ENCODE measurements at regions not wholly inside any gene's neighbourhood (a gene's known extent, or its start where the extent isn't known, plus 50 kb on each side); places are given as distances from the start of the nearest gene placed in this dataset.
A peak's percentile ranks its signal among the peaks of the same experiment; 100 is the strongest.
"Not testable (repeated sequence)": the region's sequence is repeated elsewhere in the genome, so short reads cannot be mapped to it uniquely, and the experiment has no call there.

DNA sequence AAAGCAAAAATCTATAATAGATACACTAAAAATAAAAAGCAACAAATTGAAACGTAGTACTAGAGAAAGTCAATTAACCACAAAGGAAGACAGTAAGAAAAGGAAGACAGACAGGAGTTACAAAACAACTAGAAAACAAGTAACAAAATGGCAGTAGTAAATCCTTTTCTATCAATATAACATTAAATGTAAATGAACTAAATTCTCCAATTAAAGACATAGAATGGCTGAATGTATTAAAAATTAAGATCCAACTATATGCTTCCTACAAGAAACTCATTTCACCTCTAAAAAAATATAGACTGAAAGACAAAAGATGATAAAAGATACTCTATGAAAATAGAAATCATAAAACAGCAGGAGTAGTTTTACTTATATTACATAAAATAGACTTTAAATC lies 79.1 kb downstream of the CTH start:
- no peak for DNase-seq (ENCODE audit: low spot score)

DNA sequence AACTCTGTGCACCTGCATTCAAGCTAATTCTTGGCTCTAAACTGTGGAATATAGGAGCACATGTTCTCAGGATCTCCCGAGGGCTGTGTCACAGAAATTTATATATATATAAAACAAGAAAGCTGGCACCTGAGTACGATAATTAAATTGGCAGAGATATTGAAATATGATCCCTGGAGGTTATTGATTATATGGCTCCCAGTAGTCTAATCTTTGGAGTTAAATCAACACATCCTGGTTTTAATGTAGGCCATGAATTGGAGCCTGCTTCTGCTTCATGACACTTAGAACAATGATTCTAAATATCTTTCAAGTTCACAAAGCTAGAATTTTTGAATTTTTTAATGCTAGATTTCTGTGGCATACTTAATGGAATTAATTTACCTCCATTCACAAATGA lies 84.3 kb downstream of the CTH start:
- DNase-seq (ENCODE audit: low spot score) = no peak

DNA sequence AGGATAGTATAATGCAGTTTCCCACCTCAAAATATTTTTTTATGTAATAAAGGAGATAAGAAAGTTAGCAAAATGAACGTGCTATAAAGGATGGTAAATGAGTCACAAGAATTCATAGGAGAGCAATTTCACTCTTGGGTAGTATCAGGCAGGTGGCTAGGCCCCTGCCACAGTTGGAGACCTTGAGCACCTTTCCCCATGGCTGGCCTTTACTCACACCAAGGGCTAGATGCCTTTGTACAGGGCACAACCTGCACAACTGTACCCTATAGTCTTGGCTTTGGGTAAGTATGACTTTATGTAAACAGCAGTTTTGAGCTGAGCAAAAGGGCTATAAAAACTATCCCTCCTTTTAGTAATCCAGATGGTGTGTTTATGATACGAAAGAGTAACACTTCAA lies 85.1 kb downstream of the CTH start:
- DNase-seq (ENCODE audit: low spot score) = no peak

DNA sequence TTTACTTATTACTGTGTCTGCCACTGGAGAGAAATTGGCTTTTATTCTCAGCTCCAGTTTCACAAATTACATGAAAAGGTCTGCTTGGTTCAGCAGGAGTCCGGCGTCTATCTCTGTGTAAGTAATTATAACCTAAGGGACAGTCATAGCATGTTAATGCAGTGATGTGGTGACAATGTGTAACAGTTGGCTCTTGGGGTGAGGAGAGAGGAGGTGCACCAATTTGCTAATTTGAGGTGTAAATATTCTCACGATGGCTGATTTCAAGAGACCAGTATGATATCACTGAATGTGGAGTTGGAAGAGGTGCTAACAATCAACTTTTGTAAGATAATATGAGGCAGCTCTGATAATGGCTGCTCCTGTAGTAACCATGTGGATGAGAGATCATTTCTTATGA lies 86.1 kb downstream of the CTH start:
- no peak for DNase-seq (ENCODE audit: low spot score)

DNA sequence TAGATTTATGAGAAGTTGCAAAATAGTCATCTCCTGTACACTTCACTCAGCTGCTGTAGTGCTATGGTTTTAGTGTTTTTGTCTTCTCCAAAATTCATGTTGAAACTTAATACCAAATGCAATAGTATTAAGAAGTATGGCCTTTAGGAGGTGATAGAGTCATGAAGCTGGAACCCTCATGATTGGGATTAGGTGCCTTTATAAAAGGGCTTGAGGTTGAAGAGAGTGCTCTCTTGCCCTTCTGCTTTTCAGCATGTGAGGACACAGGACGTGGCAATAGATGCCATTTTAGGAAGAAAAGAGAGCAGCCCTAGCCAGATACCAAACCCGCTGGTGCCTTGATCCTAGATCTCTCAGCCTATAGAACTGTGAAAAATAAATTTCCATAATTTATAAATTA lies 87.6 kb downstream of the CTH start:
- no peak for DNase-seq (ENCODE audit: low spot score)

DNA sequence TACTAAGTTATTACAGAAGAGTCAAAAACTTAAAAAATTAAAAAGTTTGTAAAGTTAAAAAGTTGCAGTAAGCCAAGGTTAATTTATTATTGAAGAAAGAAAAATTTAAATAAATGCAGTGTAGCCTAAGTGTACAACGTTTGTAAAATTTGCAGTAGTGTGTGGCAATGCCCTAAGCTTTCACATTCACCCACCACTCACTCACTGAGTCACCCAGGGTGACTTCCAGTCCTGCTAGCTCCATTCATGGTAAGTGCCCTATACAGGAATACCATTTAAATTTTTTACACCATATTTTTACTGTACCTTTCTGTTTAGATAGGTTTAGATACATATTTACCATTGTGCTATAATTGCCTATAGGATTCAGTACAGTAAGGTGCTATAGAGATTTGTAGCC lies 88.6 kb downstream of the CTH start:
- DNase-seq (ENCODE audit: low spot score) = no peak

DNA sequence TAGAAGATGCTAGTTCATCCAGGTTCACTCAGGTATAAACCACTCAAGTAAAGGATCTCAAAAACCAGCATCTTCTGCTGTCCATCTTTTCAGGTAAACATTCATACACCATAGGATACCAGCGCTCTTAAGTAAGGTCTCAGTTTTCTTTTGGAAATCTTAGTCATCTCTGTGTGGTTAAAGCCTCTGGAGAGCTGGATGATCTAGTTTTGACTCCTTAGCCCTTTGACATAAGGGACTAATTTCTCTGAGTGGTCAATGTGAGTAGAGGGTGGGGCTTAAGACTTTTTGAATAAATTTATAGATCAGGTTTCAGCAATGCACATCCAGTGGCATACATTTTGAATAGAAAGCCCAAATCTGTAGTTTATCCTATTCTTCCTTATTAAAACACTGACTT lies 92.3 kb downstream of the CTH start:
- DNase-seq (ENCODE audit: low spot score) = no peak

DNA sequence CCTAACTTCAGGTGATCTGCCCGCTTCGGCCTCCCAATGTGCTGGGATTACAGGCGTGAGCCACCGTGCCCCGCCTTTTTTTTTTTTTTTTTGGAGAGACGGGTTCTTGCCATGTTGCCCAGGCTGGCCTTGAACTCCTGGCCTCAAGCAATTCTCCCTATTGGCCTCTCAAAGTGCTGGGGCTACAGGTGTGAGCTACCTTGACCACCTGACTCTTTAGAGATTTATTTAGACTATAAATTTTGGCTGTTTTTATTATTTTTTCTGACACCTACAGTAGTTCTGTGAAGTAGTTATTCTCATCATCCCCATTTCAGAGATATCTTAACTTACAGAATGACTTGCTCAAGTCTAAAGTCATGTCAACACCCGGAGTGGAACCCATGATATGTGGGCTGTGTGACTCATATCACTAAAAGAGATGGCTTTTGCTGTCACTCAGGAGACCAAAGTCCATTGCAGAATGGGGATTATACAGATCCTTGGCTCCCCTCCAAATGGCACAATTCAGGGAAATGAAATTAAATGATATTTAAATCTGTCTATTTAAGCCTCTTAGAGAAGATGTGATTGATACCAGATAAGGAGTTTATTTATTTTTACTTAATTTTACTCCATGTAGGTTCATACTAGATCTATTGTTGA lies 93.2 kb downstream of the CTH start:
- no peak for DNase-seq (ENCODE audit: low spot score)

DNA sequence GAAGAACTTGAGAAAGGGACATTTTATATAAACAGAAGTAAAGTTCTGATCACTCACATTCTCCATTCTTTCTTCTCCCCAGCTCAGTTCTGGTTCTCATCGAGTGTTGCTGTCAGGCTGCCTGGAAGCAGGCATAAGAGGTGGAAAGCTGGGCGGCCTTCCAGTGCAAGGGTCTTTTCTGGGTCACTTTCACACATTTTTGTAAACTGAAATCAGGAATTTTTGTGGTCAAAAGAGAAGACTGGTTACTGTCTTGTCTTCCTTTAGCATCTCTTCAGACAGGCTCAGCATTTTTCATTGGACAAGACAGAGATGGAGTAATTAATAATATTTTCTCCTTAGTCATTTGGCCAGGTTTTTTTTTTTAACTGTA lies 93.7 kb downstream of the CTH start:
- DNase-seq (ENCODE audit: low spot score) = no peak

DNA sequence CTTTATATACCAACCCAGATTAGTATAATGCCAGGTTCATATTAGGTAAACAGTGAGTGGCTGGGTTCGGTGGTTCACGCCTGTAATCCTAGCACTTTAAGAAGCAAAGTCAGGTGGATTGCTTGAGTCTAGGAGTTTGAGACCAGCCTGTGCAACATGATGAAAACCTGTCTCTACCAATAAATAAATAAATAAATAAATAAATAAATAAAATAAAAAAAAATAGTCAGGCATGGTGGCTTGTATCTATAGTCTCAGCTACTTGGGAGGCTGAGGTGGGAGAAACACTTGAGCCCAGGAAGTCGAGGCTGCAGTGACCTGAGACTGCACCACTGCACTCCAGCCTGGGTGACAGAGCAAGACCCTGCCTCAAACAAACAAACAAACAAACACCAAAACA lies 96.9 kb downstream of the CTH start:
- DNase-seq (ENCODE audit: low spot score) = not testable (repeated sequence)

DNA sequence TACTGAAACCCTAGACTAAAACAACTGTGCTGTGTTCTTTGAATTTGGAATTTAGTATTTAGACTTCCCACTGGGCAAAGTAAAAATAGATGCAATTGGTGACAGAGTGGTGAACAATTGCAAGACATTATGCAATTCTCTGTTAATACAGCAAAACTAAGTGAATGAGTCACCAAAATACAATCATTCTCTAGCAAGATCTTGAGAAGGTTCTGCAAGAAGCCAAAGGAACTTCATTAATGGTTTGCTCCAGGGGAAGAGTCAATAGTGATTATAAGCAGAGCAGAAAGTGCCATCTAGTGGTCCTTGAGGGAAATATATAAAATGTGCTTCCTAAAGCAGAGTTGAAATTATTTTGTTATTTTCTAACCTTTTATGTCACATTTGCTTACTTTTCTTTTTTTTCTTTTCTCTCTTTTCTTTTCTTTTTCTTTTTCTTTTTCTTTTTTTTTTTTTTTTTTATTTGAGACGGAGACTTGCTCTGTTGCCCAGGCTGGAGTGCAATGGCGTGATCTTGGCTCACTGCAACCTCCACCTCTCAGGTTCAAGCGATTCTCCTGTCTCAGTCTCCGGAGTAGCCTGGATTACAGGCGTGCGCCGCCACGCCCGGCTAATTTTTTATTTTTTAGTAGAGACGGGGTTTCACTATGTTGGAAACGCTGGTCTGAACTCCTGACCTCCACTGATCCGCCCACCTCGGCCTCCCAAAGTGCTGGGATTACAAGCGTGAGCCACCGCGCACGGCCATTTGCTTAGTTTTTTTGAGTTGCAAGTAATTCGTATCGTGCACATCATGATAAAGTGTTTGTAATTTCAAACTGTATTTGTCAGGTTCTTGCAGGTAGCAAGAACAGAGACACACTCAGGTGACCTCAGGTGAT lies 99.2 kb downstream of the CTH start:
- peak; percentile 53 for DNase-seq (ENCODE audit: low spot score)

DNA sequence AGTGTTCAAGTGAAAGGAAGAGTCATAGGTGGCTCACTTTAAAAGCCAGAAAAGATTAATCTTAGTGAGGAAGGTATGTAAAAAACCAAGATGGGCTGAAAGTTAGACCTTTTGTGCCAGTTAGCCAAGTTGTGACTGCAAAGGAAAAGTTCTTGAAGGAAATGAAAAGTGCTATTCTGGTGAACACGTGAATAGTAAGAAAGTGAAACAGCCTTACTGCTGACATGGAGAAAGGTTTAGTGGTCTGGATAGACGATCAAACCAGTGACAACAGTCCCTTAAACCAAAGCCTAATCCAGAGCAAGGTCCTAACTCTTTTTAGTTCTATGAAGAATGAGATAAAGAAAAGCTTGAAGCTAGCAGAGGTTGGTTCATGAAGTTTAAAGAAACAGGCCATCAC lies 106.4 kb downstream of the CTH start:
- DNase-seq (ENCODE audit: low spot score) = no peak

DNA sequence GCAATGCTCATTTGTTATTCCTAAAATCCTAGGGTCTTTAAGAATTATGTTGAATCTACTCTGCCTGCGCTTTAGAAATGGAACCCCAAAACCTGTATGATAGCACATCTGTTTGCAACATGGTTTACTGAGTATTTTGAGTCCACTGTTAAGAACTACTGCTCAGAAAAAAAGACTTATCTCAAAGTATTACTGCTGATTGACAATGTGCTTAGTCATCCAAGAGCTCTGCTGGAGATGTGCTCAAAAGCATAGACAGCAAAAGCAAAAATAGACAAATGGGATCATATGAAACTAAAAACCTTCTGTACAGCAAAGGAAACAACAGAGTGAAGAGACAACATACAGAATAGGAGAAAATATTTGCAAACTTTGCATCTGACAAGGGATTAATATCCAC lies 107.0 kb downstream of the CTH start:
- DNase-seq (ENCODE audit: low spot score) = no peak

DNA sequence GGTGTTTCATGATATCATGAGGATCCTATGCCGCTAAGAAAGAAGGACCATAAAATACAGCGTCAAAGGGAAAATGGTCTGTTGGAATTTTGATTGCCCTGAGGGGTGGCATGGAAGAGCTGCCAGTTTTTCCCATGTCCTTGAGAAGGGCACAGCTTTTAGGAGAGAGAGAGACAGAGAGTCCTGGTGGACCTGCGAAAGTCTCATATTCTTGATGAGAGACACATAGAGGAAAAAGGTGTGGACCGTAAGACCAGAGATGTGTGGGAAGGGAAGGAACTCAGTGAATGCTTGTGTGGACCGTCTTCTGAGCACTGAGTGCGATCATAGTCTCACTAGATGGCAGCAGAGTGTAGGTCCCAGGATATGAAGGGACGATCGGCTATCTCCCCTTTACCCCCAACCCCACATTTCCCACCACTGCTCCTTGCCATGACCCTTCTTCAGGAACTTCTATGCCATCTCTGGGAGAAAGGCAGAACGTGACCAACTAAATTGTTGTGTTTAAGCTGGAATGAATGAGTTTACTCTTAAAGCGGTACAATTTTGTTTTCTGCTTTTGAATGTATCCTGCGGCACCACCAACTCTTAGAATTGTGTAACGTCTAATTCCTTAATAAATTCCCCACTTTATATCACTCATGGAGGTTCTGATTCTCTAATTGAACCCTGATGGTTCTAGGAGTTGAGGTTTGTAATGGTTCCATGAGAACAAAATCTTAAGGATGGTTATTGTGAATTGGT lies 117.7 kb downstream of the CTH start:
- DNase-seq (ENCODE audit: low spot score) = peak; percentile 5

DNA sequence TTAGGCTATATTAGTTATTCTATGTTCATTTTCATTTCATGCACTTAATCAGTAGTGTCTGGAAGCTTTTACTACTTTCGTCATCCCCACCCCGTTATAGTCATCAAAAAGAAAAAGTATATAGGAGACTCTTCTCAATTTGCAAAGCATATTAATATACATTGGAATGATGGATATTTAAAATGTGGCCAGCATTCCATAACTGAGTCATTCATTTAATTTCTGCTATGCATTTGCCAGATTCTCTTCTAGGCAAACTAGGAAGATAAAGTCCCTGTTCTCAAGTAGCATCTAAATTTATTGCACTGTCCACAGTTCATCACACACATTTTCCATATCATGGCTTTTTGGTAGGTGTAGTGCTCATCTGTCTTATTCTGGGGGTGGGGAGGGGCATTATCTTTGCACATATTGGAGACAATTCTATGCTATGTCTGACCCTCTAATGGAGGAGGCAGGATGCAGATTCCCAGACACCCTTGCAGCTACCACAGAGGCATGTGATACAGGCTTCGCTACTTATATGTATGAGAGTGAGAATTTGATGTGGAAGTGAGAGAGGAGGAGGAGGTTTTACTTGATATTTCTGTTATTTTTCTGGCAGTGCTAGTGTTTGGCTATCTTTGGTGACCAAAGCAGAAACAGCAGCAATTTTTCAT lies 125.8 kb downstream of the CTH start:
- DNase-seq (ENCODE audit: low spot score) = no peak

DNA sequence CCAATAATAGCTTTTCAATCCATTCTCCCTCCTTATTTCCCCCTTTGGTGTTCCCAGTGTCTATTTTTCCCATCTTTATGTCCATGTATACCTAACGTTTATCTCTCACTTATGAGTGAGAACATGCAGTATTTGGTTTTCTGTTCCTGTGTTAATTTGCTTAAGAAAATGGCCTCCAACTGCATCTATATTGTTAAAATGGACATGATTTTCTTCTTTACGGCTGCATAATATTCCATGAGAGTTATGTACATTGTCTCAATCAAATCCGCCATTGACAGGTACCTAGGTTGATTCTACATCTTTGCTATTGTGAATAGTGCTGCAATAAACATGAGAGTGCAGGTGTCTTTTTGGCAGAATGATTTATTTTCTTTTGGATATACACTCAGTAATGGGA lies 126.7 kb downstream of the CTH start:
- DNase-seq (ENCODE audit: low spot score) = no peak

DNA sequence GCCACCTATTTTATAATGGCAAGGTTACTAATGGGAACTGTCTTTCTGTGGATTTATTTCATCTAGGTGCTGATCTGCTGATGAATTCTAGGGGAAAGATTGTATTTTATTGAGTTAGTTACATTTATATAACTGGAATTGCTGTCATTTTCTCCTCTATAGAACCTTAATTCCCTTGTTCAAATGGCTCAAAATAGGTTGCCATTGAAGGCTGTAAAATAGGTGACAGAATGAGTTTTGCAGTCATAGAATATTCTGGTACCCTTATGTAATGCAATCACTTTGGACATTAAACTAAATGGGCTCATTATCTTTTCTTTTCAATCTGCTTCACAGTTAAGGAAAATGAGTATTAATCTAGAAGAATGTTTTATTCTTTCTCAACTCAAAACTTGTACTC lies 131.0 kb downstream of the CTH start:
- DNase-seq (ENCODE audit: low spot score) = no peak

DNA sequence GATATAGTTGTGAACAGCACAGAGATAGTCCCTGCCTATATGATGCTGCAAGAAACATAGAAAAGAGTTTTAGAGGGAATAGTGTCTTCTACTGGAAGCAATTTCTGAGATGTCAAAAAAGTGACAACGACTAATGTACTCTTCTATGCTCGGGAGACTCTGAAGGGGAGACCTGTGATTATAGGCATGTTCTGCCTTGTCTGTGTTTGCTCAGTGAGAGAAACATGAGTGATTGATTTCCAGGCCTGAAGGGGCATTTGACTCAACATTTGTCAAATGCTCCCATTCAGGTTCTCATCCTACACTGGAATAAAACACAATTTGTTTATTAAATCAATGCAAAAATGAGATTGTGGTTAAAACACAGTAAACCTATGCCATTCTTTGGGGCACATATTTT lies 131.8 kb downstream of the CTH start:
- no peak for DNase-seq (ENCODE audit: low spot score)

DNA sequence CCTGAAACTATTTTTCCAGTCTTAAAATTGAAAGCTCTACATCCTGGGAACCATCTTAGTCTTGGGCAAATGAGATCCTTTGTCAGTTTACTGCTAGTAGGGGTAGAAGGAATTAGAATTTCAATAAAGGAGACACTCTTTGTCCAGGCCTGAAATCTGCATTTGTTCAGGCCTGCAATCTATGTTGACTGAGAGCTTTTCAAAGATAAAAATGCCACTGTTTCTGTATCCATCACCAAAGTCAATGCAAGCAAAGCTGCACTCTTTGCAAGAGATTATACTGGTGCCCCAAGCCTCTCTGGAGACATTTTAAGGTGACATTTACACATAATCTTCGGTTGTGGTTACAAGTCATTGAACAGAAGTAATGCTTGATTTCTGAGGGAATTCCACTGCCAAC lies 135.7 kb downstream of the CTH start:
- no peak for DNase-seq (ENCODE audit: low spot score)

DNA sequence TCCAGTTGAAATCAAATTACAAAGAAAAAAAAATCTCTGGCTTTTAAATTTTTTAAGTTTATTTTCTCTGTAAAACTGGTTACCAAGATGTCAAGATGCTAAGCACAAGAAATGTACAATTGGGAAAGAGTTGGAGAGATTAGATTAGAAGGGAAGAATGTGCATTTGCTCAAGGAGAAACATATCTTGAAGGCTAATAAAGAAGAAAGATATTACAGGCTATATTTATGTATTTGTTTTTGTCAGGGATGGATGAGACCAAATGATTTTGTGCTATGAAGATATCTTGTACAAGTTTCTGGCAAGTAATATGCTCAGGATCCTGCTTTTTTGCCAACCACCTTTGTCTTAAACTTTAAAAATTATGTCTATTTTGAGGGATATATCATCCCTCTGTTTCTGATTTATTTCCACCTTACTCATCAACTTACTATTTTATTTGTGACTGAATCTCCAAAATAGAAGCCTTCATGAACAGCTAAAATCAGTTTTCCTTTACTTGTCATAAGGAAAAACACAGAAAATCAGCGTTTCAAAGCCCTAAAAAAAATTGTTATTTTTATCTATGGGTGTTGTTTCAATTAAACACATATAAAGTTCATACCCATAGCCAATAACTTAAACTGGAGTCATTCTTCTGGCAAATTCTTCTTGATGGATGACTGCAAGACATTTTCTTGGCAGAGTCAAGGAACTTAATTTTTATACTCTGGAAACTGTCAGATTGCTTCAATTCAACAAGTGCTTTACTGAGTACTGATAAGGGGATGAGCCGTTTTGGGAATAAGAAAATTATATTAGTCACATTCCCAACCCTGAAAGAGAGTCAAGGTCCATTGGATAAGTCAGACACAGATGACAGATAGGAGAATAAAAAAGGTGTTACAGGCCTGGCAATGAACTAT lies 141.8 kb downstream of the CTH start:
- no peak for DNase-seq (ENCODE audit: low spot score)

DNA sequence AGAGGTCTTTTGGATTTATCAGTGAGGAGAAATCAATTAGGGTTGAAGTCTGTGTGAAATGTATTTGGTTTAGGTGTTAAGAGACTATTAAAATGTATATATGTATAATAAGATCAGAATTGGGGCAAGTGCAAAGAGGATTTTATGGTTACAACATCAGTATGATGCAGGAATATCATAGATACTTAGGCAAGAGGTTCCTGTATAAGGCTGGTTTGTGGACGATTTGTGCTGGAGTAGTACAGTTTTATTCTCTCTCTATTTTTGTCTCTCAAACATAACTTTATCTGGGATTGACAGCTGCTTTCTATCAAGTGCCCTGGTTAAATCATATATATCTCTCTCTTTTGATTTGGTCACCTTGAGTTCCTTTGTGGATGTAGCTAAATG lies 142.5 kb downstream of the CTH start:
- no peak for DNase-seq (ENCODE audit: low spot score)

DNA sequence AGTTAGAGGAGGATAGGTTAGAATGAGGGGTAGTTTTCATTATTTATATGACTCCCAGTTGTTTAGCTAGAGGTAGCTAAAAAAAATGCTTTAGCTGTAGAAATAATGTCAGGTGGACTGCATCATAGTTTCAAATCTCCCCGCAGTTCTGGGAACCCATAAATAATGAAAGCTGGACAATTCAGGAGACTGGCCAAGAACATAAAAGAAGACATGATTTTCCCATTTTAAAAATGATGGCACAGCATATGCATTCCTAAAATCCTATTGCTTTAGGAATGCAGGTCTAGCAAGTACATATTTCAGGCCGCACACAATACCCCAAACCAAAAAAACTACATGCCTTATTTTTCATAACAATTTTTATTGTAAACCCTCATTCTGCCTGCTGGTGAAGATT lies 143.3 kb downstream of the CTH start:
- DNase-seq (ENCODE audit: low spot score) = no peak

Data from germinal center (tissue), 1 donor.